IMR-90 (cell line): ENCODE measurements at regions not wholly inside any gene's neighbourhood (a gene's known extent, or its start where the extent isn't known, plus 50 kb on each side); places are given as distances from the start of the nearest gene placed in this dataset.

Experiments used
- MAFK ChIP-seq: IDR thresholded peaks from 2 replicates; pipeline ENCODE4 v1.6.1; 2012; ENCODE audit warnings: low read depth, low read length, improper control_type of control experiment
- MAZ ChIP-seq: IDR thresholded peaks from 2 replicates; pipeline ENCODE4 v1.6.1; 2012; ENCODE audit warnings: low read depth, mild to moderate bottlenecking, low read length, improper control_type of control experiment, moderate library complexity, borderline replicate concordance
- MXI1 ChIP-seq: IDR thresholded peaks from 2 replicates; pipeline ENCODE4 v1.6.1; 2012; ENCODE audit warnings: low read depth, mild to moderate bottlenecking, low read length, moderate library complexity, borderline replicate concordance
- POLR2A ChIP-seq: IDR thresholded peaks from 2 replicates; pipeline ENCODE4 v1.6.1; 2012; ENCODE audit warnings: mild to moderate bottlenecking, low read depth, low read length
- RAD21 ChIP-seq: IDR thresholded peaks from 2 replicates; pipeline ENCODE4 v1.6.1; 2012; ENCODE audit warnings: low read length, improper control_type of control experiment
- RCOR1 ChIP-seq: IDR thresholded peaks from 2 replicates; pipeline ENCODE4 v1.6.1; 2012; ENCODE audit warnings: mild to moderate bottlenecking, low read length, improper control_type of control experiment; ENCODE audit not compliant: insufficient replicate concordance
- RFX5 ChIP-seq: IDR thresholded peaks from 2 replicates; pipeline ENCODE4 v1.8.0; 2012; ENCODE audit warnings: low read depth, mild to moderate bottlenecking, low read length, moderate library complexity
- SMC3 ChIP-seq: fragments of 150-350 bp; IDR thresholded peaks from 2 replicates; pipeline ENCODE4 v1.6.1; 2016; ENCODE audit warnings: low read depth, mild to moderate bottlenecking, antibody characterized with exemption, low read length, moderate library complexity
- TF ChIP-seq, protein P1 (sequence below): conservative IDR thresholded peaks from 2 replicates; pipeline ENCODE4 v1.5.1; 2012; ENCODE audit warnings: mild to moderate bottlenecking, low read depth, low read length, improper control_type of control experiment
- TF ChIP-seq, protein P2 (sequence below): fragments of 150-350 bp; IDR thresholded peaks from 2 replicates; pipeline ENCODE4 v1.6.1; 2017; ENCODE audit warnings: mild to moderate bottlenecking, antibody characterized with exemption, low read length, low read depth
- TF ChIP-seq, protein P3 (sequence below): fragments of 150-350 bp; IDR thresholded peaks from 2 replicates; pipeline ENCODE4 v1.6.1; 2016; ENCODE audit warnings: low read depth, mild to moderate bottlenecking, low read length, moderate library complexity, borderline replicate concordance

DNA sequence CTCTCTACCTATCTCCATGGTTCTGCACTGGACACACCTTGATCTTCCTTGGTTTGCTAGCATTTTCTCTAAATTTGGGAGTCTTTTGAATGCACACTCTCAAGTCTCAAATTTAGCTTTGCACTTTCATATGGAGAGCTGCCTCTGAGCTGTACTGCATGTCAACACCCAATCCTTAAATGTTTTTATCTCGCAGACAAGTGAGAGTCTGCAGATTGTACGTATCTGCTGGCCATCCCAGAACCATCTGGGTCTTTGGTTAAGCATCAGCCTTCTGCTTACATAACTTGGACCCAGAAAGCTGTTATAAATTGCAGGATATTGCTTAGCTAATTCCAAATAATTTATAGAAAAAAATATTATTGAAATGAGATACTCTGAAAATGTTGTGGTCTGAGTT lies 111.4 kb upstream of the GRAMD2B start:
- TF ChIP-seq, protein P1, sequence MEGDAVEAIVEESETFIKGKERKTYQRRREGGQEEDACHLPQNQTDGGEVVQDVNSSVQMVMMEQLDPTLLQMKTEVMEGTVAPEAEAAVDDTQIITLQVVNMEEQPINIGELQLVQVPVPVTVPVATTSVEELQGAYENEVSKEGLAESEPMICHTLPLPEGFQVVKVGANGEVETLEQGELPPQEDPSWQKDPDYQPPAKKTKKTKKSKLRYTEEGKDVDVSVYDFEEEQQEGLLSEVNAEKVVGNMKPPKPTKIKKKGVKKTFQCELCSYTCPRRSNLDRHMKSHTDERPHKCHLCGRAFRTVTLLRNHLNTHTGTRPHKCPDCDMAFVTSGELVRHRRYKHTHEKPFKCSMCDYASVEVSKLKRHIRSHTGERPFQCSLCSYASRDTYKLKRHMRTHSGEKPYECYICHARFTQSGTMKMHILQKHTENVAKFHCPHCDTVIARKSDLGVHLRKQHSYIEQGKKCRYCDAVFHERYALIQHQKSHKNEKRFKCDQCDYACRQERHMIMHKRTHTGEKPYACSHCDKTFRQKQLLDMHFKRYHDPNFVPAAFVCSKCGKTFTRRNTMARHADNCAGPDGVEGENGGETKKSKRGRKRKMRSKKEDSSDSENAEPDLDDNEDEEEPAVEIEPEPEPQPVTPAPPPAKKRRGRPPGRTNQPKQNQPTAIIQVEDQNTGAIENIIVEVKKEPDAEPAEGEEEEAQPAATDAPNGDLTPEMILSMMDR: no peak
- TF ChIP-seq, protein P2, sequence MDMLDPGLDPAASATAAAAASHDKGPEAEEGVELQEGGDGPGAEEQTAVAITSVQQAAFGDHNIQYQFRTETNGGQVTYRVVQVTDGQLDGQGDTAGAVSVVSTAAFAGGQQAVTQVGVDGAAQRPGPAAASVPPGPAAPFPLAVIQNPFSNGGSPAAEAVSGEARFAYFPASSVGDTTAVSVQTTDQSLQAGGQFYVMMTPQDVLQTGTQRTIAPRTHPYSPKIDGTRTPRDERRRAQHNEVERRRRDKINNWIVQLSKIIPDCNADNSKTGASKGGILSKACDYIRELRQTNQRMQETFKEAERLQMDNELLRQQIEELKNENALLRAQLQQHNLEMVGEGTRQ: no peak
- TF ChIP-seq RFX5 (no peak), POLR2A (no peak), MXI1 (no peak), RAD21 (no peak), MAFK (no peak), MAZ (no peak), RCOR1 (no peak), SMC3 (no peak)
- TF ChIP-seq, protein P3, sequence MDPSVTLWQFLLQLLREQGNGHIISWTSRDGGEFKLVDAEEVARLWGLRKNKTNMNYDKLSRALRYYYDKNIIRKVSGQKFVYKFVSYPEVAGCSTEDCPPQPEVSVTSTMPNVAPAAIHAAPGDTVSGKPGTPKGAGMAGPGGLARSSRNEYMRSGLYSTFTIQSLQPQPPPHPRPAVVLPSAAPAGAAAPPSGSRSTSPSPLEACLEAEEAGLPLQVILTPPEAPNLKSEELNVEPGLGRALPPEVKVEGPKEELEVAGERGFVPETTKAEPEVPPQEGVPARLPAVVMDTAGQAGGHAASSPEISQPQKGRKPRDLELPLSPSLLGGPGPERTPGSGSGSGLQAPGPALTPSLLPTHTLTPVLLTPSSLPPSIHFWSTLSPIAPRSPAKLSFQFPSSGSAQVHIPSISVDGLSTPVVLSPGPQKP: no peak
